ENCODE measurements at regions not wholly inside any gene's neighbourhood (a gene's known extent, or its start where the extent isn't known, plus 50 kb on each side); places are given as distances from the start of the nearest gene placed in this dataset.
"Not testable (repeated sequence)": the region's sequence is repeated elsewhere in the genome, so short reads cannot be mapped to it uniquely, and the experiment has no call there.

DNA sequence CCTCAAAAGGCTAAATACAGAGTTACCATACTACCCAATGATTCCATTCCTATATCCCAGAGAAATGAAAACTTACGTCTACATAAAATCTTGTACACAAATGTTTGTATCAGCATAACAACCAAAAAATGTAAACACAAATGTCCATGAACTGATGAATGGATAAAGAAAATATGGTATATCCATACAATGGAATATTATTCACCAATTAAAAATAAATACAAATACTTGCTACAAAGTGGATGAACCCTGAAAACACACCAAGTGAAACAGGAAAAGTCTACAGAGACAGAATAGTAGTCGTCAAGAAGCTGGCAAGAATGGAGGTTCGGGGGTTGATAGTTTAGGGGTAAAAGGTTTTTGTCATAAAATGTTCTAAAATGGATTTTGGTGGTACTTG is 54.0 kb upstream of the ANKRD28 start:
- DNase-seq: no peak

GRCh38 chr3:15858547-15859506 is 61.0 kb upstream of the ANKRD28 start:
- DNase-seq: no peak

DNA sequence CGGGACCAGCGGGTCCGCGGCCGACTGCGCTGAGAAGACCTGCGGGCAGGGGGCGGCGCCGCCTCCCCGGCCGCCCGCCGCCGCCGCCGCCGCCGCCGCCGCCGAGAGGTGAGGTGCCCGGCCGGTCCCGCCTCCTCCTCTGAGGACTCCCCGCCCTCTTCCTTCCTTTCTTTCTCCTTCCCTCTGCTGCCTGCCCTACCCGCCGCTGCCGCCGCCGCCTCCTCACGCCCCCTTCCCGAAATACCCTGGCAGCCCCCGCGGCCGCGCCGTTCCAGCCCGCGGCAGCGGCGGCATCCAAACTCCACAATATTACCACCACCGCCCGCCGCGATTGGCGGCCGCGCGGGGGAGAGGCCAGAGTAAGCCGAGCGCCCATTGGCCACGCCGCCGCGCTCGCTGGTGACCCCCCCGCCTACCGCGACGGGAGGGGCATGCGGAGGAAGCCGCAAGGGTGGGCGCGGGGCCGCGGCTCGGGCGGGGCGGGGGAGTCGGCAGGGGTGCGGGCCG is 61.8 kb upstream of the ANKRD28 start:
- DNase-seq: peak; percentile 47

DNA sequence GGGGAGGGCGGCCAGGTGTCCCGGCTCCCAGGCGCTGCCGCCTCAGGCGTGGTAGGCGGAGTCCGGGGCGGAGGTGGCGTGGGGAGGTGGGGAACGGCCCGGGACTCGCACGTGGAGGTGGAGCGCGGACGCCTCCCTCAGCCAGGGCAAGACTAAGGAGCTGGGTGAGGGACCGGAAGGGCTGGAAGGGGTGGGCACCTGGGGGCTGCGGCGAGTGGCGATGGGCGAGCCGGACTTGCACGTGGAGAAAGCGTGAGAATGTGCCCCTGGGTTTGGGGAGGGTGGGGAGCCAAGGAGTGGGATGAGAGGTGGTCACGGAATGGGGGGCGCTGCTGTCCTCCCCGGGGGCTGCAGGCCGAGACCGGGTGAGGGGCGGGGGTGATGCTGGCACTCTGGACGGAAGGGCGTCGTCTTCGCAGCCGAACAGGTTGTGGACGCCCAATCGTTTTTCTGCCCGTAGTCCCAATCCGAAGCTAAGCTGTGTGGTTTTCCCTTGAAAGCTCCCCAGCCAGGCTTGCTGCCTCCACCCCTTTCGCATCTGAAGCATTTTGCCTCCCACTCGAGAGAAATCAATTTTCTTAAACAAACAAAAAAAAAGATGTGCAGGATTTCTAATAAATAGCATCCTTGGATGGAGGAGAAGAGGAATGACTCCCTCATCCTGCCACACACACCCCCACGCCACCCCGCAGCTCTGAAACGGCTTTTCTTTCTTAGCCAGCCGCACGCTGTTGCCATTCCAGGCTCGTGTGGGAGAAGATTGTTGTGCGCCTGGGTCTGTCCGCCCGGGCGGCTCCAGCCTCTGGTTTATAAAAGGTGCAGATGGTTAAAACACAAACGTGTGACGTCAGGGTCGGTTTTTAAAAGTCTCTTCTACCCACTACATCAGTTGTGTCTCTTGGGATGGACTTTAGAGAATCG is 62.5 kb upstream of the ANKRD28 start:
- DNase-seq: peak; percentile 44

- no peak for DNase-seq
These were observed 63.4 kb upstream of the ANKRD28 start for GRCh38 chr3:15861163-15861562.

GRCh38 chr3:15872807-15873206 is 75.0 kb upstream of the ANKRD28 start:
- DNase-seq: no peak

- DNase-seq: no peak
These were observed 75.6 kb upstream of the ANKRD28 start for GRCh38 chr3:15873415-15873814.

GRCh38 chr3:15875016-15875689 is 77.4 kb upstream of the ANKRD28 start:
- DNase-seq: no peak

DNA sequence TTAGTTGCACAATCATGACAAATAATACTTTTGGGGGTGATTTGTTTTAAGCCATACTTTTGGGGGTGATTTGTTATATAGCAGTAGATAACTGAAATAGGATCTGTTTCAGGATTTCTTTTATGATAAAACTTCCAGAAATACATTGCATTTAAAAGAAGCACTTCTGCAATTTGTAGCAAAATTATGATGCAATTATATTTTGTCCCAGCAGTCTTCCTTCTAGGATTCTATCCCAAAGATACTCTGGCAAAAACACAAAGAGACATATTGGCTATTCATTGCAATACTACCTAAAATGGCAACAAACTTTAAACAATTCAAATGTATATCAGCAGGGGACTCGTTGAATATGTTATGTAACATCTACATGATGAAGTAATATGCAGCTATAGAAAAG is 78.9 kb upstream of the ANKRD28 start:
- no peak for DNase-seq

DNA sequence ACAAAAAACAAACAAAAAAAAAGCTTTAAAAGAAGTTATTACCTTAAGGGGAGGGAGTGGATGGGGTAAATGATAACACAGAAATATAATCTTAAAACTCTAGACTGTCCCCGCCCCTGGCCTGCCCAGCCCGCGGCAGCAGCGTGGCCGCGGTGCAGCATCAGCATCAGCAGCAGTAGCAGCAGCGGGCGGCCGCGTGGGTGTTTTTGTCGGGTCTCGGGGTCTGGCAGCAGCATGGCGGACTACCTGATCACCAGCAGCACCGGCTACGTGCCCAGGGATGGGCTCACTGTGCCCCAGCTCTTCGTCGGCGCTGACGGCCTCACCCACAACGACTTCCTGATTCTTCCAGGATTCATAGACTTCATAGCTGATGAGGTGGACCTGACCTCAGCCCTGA is 80.0 kb upstream of the ANKRD28 start:
- no peak for DNase-seq

GRCh38 chr3:15879787-15880186 is 82.0 kb upstream of the ANKRD28 start:
- not testable (repeated sequence) for DNase-seq

- no peak for DNase-seq
These were observed 84.8 kb upstream of the ANKRD28 start for GRCh38 chr3:15882577-15882976.

DNA sequence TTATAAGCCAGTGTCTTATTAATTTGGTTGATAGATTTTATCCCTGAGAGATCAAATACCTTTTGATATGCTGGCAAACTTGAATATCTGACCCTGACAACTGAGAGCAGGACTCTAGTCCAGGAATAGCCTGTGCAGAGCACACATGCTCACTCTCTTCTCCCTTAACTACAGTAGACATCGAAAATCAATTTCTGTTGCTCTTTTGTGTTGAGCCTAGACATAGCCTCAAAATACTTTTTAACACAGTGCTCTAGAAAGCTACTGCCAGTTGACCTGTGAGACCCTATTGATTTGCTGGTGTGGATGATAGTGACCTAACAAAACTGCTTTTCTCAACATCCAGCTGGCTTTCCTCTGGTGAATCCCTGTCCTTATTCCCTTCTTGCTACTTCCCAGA is 86.4 kb upstream of the ANKRD28 start:
- no peak for DNase-seq

GRCh38 chr3:15886521-15886920 is 88.7 kb upstream of the ANKRD28 start:
- no peak for DNase-seq

DNA sequence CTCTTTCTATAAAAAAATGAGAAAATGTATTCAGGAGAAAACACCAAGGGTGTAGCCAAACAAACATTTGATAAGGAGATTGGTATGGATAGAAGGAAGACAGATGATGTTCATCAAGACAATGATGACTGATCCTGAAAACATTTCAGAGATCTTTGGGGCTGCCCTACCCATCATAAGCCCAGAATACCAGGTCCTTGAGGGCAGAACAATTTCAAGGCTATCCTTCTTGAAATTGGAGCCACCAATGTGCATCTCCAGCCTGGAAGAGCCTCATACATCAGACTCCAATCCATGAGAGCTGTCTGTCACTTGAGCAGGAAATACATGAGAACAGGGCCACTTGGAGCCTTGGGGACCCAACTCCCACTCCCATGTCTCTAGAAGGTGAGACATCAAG is 89.5 kb upstream of the ANKRD28 start:
- DNase-seq: no peak

GRCh38 chr3:15889936-15890335 is 92.2 kb upstream of the ANKRD28 start:
- DNase-seq: no peak

GRCh38 chr3:15892311-15893227 is 94.8 kb upstream of the ANKRD28 start:
- no peak for DNase-seq

- DNase-seq: no peak
These were observed 96.6 kb upstream of the ANKRD28 start for GRCh38 chr3:15894382-15894781.

DNA sequence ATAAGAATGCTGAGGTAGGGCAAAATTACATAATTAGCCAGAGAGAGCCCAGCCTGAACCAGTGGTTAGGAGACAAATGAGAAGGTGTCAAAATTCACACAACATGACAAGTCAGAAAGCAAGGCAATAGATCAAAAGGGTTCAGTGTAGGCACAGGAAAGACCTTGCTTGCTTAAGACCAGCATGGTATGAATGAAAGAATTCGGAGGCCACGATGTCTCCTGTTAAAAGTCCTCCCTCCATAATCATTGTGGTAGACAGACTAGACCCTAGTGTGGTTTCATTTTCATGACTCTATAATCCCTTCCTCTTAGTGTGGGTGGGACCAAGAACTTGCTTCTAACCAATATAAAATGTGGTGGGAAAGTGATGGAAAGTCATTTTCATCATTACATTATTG is 98.7 kb upstream of the ANKRD28 start:
- DNase-seq: no peak

DNA sequence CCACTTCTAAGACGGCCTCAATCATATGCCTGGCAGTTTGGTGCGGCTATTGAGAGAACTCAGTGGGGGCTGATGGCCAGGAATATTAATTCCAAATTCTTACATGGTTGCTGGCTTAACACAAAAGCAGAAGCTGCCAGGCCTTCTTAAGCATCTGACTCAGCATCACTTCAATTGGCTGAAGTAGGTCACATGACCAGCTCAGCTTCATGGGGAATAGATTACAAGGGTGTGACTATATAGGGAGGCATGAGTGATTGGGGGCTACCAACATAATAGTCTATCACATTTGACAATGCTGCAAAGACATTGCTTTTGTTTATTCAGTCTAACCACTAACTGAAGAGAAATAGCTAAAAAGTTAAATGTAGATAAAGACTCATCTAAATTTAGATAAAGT is 101.6 kb upstream of the ANKRD28 start:
- DNase-seq: no peak

DNA sequence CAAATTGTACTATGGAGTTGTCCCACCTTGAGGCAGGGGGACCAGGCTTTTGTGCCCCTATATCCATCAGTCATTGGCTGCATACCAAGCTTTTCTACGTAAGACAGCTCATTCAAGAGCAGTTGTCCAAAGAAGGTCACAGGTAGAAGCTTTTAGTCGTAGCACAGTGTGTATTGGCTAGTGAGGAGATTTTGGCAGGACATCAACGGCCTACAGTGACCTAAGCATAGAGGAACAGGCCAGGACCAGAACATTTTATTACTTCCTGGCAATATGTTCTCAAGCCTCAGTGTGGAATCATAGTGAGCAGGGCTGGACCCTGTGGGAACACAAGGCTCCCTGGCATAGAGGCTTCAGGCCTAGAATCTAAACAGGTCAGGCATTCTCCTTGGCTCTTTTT is 105.4 kb upstream of the ANKRD28 start:
- no peak for DNase-seq

All from NCI-H1694 (cell line).